Activated CD4-positive, CD25-positive, alpha-beta regulatory T cell treated with anti-CD3 and anti-CD28 coated beads, Interleukin-2, amount 50 U/mL, for 16 hours (primary cell): ENCODE measurements at regions not wholly inside any gene's neighbourhood (a gene's known extent, or its start where the extent isn't known, plus 50 kb on each side); places are given as distances from the start of the nearest gene placed in this dataset.

Experiments
- DNase-seq: peaks from one replicate; pipeline ENCODE4 v3.0.0-alpha.2; 2020; ENCODE audit warnings: low read depth, low spot score

DNA sequence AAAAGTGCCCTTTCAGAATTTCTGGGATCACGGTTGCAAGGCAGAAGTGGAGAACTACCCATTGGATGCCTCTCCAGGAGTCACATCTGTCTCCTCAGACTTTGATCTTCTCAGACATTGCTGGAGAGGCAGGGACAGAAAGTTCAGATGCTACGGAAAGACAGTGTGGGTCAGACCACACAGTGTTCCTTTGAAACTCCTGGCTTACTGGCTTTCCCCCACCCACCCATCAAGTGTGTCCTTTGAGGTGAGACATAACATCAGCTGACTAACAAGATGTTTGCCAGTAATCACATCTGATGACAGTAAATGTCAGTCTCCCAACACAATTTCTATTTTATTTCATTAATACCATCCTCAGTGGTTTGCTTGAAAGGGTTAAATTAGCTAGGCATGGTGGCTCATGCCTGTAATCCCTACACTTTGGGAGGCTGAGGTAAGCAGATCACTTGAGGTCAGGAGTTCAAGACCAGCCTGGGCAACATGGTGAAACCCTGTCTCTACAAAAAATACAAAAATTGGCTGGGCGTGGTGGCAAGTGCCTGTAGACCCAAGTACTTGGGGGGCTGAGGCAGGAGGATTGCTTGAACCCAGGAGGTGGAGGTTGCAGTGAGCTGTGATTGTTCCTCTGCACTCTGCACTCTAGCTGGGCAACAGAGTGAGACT, 67.2 kb upstream of the SNX9 start:
- peak; percentile 35 for DNase-seq

DNA sequence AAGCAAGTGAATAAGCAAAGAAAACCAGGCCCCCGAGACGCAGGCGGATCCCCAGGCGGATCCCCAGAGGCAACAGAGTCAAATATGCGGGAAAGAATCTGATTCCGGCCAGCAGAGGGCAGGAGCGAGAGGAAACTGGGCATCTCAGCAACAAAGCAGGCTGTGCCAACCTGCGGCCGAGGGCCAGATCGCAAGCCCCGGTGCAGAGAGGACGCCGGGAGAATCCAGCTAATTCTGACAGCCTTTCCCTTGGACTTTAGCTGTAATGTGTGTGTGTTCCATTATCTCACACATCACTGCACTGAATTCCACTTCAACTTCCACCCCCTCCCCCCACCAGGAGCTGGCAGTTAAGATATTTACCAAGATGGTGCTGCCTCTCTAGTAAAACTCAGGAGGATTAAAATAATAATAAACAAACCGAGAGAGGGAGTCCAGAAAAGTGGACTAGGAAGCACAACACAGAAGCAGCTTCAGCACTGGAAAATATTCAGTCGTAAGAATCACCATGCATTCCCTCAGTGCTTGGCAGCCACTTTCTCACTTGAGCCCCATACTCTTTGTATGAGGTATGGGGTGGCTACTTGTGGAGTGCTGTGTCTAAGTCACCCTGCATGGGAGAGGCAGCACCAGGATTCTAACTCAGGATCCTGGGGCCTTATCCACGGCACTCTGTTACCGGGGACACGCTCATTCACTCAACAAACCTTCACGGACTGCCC, 66.2 kb upstream of the SNX9 start:
- peak; percentile 57 for DNase-seq

DNA sequence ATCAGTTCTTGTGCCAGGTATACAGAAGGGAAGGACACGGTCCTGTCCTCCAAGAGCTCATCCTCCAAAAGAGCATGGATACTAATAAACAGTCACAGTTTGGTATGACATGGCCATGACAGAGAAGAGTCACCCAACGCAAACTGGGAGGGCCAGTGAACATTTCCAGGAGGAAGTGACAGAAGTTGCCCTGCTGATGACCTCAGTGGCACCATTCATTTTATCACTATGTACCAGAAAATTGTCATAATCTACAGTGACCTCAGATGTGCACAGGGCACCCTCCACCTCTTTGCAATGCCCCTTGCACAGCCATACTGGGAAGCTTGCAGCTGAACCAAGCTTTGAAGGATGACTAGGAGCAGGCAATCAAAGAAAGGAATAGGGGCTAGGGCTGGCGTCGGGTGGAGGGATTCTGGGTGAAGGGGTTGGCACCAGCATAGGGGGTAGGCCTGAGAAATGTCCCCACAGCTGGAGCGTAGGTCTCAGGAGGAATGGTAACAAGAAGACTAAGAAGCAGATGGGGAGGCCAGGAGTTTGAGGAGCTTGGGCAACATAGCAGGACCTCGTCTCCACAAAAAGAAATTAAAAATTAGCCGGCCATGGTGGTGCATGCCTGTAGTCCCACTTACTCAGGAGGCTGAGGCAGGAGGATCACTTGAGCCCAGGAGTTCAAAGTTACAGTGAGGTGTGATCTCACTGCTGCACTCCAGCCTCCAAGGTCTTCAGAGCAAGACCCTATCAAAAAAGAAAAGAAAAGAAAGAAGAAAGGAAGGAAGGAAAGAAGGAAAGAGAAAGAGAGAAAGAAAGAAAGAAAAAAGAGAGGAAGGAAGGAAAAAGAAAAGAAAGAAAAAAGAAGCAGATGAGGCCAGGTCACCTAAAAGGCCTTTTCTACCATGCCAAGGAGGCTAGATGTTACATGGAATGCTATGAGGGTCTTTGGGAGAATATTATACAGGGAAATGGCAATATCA, 65.3 kb upstream of the SNX9 start:
- DNase-seq = no peak

DNA sequence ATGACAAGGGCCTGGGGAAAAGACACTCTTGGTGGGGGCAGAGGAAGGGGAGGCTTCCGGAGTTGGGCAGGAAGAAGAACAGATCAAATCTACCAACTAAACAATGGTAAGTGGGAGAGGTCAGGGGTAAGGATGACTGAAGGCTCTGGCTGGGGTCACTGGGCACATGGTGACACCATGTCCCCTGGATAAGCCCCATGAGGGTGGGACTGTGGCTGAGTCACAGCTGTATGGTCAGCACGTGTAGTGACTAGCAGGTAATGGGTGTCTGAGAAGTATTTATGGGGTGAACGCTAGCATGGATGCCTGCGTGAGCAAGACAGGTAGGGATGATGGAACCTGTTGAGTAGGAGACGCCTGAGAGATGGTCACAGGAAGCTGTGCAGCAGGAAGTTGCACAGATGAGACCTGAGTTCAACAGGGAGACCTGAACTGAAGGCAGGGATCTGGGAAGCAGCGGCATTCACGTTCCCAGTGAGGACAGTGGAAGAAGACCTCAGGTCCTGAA, 64.5 kb upstream of the SNX9 start:
- no peak for DNase-seq

- DNase-seq = no peak
Observed at GRCh38 chr6:157759028-157759427, 64.0 kb upstream of the SNX9 start.

DNA sequence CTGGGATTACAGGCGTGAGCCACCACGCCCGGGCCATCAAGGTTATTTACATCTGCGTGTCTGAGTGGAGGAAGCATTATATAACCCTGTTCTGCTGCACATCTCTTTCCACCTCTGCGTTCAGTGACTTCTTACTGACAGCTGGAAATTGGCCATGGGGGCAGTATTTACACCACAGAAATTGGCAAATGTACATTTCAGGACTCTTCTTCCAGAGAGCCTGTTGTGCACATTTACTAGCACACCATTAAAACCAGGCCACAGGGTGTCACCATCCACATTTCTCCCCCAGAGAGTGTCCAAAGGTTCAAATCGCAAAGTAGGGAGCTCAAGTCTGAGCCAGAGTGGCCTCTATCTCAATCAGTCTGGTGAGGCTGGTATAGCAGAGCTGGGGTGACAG, 62.9 kb upstream of the SNX9 start:
- DNase-seq = no peak

DNA sequence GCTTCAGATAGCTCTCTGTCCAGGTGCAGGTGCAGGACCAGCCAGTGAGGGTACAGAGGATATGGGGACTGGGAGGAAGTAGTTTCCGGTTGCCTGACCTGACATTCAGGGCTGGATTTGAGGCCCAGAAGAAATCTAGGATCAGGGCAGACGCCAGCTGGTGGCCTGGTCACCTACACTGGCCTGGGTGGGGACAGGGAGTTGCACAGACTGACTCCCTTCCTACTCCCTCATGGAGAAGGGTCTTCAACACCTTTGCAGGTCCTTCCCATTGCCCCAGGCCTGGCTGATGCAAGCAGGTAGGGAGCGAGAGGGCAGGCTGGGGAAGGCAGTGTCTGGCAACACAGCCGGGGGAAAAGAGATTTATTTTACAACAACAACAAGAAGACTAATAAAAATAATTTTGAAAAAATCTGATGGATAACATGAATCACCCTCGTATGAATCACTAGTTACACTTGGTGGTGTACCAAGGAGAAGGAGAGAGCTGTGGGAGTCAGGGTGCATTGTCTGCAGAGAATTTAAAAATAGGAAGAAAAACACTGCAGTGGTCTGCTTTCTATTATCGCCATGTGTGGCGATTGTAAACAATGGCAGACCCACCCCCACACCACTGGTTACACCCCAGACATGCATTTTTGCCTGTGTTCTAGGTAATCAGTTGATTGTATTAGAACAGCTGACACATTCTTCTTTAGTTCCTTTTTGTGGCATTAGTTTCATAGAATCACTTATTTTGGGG, 62.3 kb upstream of the SNX9 start:
- no peak for DNase-seq

GRCh38 chr6:157761331-157761921, 61.6 kb upstream of the SNX9 start:
- DNase-seq = no peak

GRCh38 chr6:157761926-157762325, 61.1 kb upstream of the SNX9 start:
- DNase-seq = no peak

DNA sequence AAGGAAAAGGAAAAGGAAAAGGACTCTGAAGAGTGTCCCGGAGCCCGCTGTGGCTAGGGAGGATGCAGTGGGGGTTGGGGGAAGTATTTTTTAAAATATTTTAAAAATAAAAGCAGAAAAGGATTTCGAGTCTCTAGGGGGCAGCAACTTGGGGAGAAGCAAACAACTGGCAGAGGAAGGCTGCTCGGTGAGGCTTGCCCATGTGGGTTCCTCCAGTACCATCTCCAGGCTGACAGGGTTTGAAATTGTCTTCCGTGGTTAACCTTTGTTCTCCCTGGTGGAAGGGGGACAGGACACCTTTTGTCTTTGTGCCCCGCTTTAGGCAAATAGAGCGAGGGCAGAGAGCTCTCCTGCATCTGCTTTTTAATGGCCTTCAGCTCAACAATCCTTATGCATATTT, 60.4 kb upstream of the SNX9 start:
- no peak for DNase-seq

DNA sequence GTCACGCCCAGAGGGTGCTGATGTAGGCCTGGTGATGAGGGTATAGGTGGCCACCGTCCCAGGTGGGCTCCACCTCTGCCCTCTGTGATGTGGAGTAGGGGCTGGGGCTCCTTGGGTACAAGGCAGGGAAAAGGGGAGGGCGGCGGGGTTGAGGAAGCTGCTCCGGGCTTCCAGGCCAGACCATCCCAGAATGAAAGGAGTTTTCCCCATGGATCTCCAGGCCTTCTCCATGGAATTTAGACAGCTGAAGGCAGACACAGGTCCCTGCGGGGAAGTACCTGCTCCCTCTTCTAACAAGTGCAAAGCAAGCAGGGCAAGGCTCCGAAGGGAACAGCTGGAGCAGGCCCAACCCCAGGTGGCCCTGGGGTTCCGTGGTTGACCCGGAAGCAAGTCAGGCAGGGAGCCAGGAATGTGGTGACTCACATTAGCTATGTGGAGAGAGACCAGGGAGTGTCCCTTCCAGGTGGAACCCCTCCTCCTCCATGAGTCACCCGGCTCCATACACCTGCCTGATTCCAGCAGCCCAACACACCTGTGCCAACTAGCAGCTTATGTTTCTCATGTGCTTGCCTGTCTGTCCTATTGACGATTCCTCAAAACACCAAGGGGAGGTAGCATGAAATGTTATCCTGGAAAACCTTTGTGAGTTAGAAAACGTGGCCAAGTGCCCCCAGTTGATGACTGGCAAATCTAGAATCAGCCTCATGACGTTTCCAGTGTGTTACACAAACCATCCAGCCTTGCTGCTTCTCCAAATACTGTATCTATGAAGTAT, 59.7 kb upstream of the SNX9 start:
- DNase-seq = no peak

- no peak for DNase-seq
Observed at GRCh38 chr6:157763904-157764177, 59.2 kb upstream of the SNX9 start.

DNA sequence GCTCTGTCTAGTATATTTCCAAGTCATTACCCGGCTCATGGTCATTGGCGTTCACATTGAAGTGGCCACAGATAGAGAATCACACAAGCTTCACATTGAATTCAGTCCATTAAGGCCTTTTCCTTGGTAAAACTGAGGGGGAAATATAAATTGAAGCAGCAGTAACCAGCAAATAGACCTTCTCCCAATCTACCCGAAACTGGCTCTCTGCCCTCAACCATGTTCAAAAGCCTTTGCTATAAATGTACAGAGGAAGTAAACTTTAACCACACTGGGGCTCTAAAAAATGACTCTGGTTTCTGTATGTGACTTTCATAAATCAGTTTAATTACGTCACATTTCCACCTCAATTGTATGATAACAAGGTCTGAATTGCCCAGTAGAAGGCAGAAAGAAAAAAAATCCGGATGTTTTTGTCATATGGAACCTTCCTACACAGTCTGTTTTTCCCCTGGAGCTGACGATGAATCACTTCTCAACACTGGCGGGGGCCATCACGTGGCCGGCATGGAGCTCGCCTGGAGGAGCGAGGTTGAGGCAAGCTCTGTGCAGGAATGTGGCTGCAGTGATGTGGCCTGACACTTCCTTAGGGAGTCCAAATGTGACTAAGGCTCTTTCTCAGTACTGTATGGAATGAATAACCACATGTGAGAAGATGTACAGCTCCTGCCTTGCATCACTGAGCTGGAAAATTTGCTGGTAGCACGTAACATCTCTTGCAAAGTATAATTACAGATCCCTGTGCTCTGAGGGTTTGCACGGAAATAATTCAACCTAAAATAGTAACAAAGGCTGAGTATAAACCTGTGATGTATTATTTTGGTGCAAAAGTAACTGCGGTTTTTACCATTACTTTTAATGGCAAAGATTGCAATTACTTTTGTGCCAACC, 58.6 kb upstream of the SNX9 start:
- peak; percentile 66 for DNase-seq

GRCh38 chr6:157766901-157767774, 55.9 kb upstream of the SNX9 start:
- no peak for DNase-seq

- DNase-seq = no peak
Observed at GRCh38 chr6:157767775-157768156, 55.3 kb upstream of the SNX9 start.

GRCh38 chr6:157768304-157768703, 54.7 kb upstream of the SNX9 start:
- DNase-seq = no peak

DNA sequence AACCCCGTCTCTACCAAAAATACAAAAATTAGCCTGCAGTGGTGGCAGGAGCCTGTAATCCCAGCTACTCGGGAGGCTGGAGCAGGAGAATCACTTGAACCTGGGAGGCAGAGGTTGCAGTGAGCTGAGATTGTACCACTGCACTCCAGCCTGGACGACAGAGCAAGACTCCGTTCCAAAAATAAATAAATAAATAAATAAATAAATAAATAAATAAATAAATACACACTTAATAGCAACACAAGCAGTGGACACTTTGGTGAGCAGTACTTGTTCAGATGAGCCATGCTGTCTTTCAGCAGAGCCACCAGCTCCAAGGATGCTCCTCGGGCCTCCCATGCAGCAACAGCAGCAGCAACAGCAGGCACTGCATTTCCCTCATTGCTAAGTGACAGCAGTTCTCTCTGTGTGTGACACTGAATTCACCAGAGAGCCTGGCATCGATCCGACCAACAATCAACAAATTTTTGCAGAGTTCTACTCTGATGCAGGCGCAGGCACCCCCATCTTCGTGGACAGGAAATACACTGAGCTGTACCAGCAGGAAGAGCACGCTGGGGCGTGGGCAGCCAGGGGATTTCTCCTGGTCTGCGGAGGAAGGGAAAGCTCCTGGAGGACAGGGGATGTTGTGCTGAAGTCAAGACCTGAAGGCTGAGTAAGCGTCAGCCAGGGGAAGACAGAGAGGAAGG, 54.0 kb upstream of the SNX9 start:
- DNase-seq = no peak
